K562 (cell line): ENCODE measurements at regions not wholly inside any gene's neighbourhood (a gene's known extent, or its start where the extent isn't known, plus 50 kb on each side); places are given as distances from the start of the nearest gene placed in this dataset.

Source experiments
- ATAC-seq: fragments of 200-7000 bp; cut with Tn5 transposase; 3 replicates; pipeline ENCODE4 v1.9.1; 2020; ENCODE audit warnings: moderate library complexity
- BruUV-seq: library from RNA; stranded (reverse); fragments of 400-500 nt; replicated peaks from 2 replicates; lab custom pipeline; 2021; lab: Mats Ljungman, UMichigan
- CTCF ChIA-PET: fragments of 300-600 bp; formaldehyde crosslinking; extraction: SDS; loops from one replicate; lab custom pipeline; 2021; ENCODE audit warnings: low intra/inter-chr PET ratio; lab: Yijun Ruan, JAX
- POLR2A ChIA-PET: fragments of 300-600, 350-650 bp; sonication (Branson Sonifier 250); formaldehyde crosslinking; extraction: SDS; loops from one replicate; lab custom pipeline; 2021; ENCODE audit warnings: antibody characterized with exemption, inconsistent platforms; lab: Yijun Ruan, JAX
- DNase-seq, 4 experiments: peaks; one replicate each; pipeline versions ENCODE4 v3.0.0 to v3.0.0-alpha.2; 2011 to 2018; ENCODE audit warnings: low spot score in 3 of 4, mixed read lengths in 3 of 4; ENCODE audit errors: extremely low read depth in 1 of 4
- FAIRE-seq: peaks from 2 replicates; lab custom pipeline; 2011; peaks lifted over from hg19 to GRCh38; lab: Jason Lieb, UNC
- H2AFZ ChIP-seq: 2 replicates; pipeline ENCODE4 v1.6.0; 2011; ENCODE audit warnings: low read depth, low read length, control low read depth, inconsistent platforms
- H3K27ac ChIP-seq: fragments of 200-600 bp; 3 replicates; pipeline ENCODE4 v1.8.0; 2011; ENCODE audit warnings: low read depth, mild to moderate bottlenecking, control low read depth, inconsistent platforms, low read length, moderate library complexity, mixed read lengths; ENCODE audit errors: extremely low read depth
- H3K27me3 ChIP-seq, 2 experiments: fragments of 300-600 bp in 1 of 2; 2 replicates in 1 of 2; 3 replicates in 1 of 2; pipeline versions ENCODE4 v1.6.0 to v1.8.0; 2011; ENCODE audit warnings: inconsistent platforms in 2 of 2, low read length in 2 of 2, mild to moderate bottlenecking in 1 of 2, mixed read lengths in 1 of 2, moderate library complexity in 1 of 2; ENCODE audit not compliant: control insufficient read depth in 2 of 2, insufficient read depth in 2 of 2
- H3K36me3 ChIP-seq: fragments of 300-600 bp; 3 replicates; pipeline ENCODE4 v1.8.0; 2011; ENCODE audit warnings: mild to moderate bottlenecking, low read length, inconsistent platforms; ENCODE audit not compliant: control insufficient read depth, insufficient read depth
- H3K4me1 ChIP-seq, 2 experiments: fragments of 200-600 bp in 1 of 2; replicated peaks in 1 of 2; 2 replicates in 1 of 2; 3 replicates in 1 of 2; pipeline versions ENCODE4 v1.5.1 to v1.8.0; 2011; ENCODE audit warnings: inconsistent platforms in 2 of 2, low read length in 2 of 2, mild to moderate bottlenecking in 1 of 2, mixed read lengths in 1 of 2, moderate library complexity in 1 of 2; ENCODE audit not compliant: control insufficient read depth in 2 of 2, insufficient read depth in 2 of 2
- H3K4me2 ChIP-seq: 2 replicates; pipeline ENCODE4 v1.6.1; 2011; ENCODE audit warnings: low read length, control low read depth, inconsistent platforms, mixed read lengths; ENCODE audit not compliant: insufficient read depth
- H3K4me3 ChIP-seq: fragments of 200-600 bp; sonication (generic), shearing (Covaris generic); 2 replicates; pipeline ENCODE4 v1.5.1; 2016; ENCODE audit warnings: control low read depth, inconsistent platforms
- H3K79me2 ChIP-seq: fragments of 200-600 bp; 3 replicates; pipeline ENCODE4 v1.8.0; 2011; ENCODE audit warnings: low read length, inconsistent platforms; ENCODE audit not compliant: control insufficient read depth, insufficient read depth
- H3K9ac ChIP-seq, 2 experiments: 2 replicates each; pipeline versions ENCODE4 v1.6.0 to v1.6.1; 2011; ENCODE audit warnings: low read depth in 2 of 2, low read length in 2 of 2, control low read depth in 1 of 2, inconsistent platforms in 1 of 2, mild to moderate bottlenecking in 1 of 2, mixed read lengths in 1 of 2; ENCODE audit not compliant: insufficient read depth in 1 of 2
- H3K9me1 ChIP-seq: one replicate; pipeline ENCODE4 v1.6.0; 2011; ENCODE audit warnings: inconsistent platforms, mild to moderate bottlenecking, low read length, moderate library complexity; ENCODE audit not compliant: control insufficient read depth, insufficient read depth
- H3K9me3 ChIP-seq: replicated peaks from 2 replicates; pipeline ENCODE4 v1.5.1; 2011; ENCODE audit warnings: low read depth, low read length, inconsistent platforms; ENCODE audit not compliant: control insufficient read depth, insufficient read depth
- H4K20me1 ChIP-seq: replicated peaks from 2 replicates; pipeline ENCODE4 v1.6.1; 2011; ENCODE audit warnings: low read length, inconsistent platforms, mixed read lengths; ENCODE audit not compliant: control insufficient read depth, insufficient read depth
- BCOR ChIP-seq: fragments of 450-650 bp; IDR thresholded peaks from 2 replicates; pipeline ENCODE4 v1.6.1; 2016
- CBX1 ChIP-seq: sonication (generic); IDR thresholded peaks from 2 replicates; pipeline ENCODE4 v1.6.1; 2016; ENCODE audit warnings: antibody characterized with exemption, low read depth, mild to moderate bottlenecking
- CEBPB ChIP-seq: fragments of 450-650 bp; IDR thresholded peaks from 2 replicates; pipeline ENCODE4 v1.6.1; 2016; ENCODE audit warnings: missing genetic modification characterization, missing compliant biosample characterization
- CREB3L1 ChIP-seq: fragments of 450-650 bp; IDR thresholded peaks from 2 replicates; pipeline ENCODE4 v1.6.1; 2014; ENCODE audit warnings: low read depth, mild to moderate bottlenecking, moderate library complexity, borderline replicate concordance
- CREM ChIP-seq: IDR thresholded peaks from 2 replicates; pipeline ENCODE4 v1.6.1; 2014; ENCODE audit warnings: antibody characterized with exemption, low read depth
- ETV5 ChIP-seq: sonication (generic); formaldehyde crosslinking; IDR thresholded peaks from 2 replicates; pipeline ENCODE4 v1.4.0; 2020; ENCODE audit warnings: low read depth, mild to moderate bottlenecking, missing genetic modification reagents
- LARP7 ChIP-seq: fragments of 450-650 bp; IDR thresholded peaks from 2 replicates; pipeline ENCODE4 v1.6.1; 2016
- MAFG ChIP-seq: fragments of 450-650 bp; conservative IDR thresholded peaks from 2 replicates; pipeline ENCODE4 v1.6.1; 2016; ENCODE audit warnings: missing genetic modification characterization, missing compliant biosample characterization
- MEIS2 ChIP-seq: fragments of 450-650 bp; IDR thresholded peaks from 2 replicates; pipeline ENCODE4 v1.6.1; 2014; ENCODE audit warnings: mild to moderate bottlenecking; ENCODE audit not compliant: partially characterized antibody
- MTA2 ChIP-seq: fragments of 450-650 bp; IDR thresholded peaks from 2 replicates; pipeline ENCODE4 v1.6.1; 2016; ENCODE audit warnings: low read depth
- PCBP2 ChIP-seq: fragments of 200-400 bp; formaldehyde crosslinking; IDR thresholded peaks from 2 replicates; pipeline ENCODE4 v1.6.1; 2018; ENCODE audit warnings: low read length, low read depth, mild to moderate bottlenecking, moderate library complexity; ENCODE audit not compliant: poor library complexity, severe bottlenecking
- SMARCA5 ChIP-seq: fragments of 450-650 bp; IDR thresholded peaks from 2 replicates; pipeline ENCODE4 v1.6.1; 2016
- SNRNP70 ChIP-seq: fragments of 200-400 bp; formaldehyde crosslinking; optimal IDR thresholded peaks from 2 replicates; pipeline ENCODE3; 2017; ENCODE audit warnings: low read depth, low read length
- ZNF133 ChIP-seq: fragments of 250-450 bp; sonication (Bioruptor Pico); IDR thresholded peaks from 2 replicates; pipeline ENCODE4 v1.4.0; 2020; ENCODE audit warnings: mild to moderate bottlenecking
- ZNF24 ChIP-seq: fragments of 450-650 bp; IDR thresholded peaks from 2 replicates; pipeline ENCODE4 v1.6.1; 2016
- ZNF644 ChIP-seq: fragments of 200-800 bp; sonication (Bioruptor generic); IDR thresholded peaks from 2 replicates; pipeline ENCODE4 v1.6.1; 2016; ENCODE audit warnings: low read depth, missing genetic modification characterization, missing compliant biosample characterization
- WGBS: fragments of 100-300 bp; shearing (Covaris generic); methylation state at CpG from one replicate; pipeline ENCODE4 v1.1.6; 2016; ENCODE audit warnings: low coverage, mixed read lengths; ENCODE audit not compliant: insufficient coverage; ENCODE audit errors: missing lambda C conversion rate; 5-methylcytosine and 5-hydroxymethylcytosine counted together
- in situ Hi-C: fragments of 300-500 bp; cut with MboI; formaldehyde crosslinking; loops from 4 replicates; pipeline ENCODE4 v1.15.0; 2018; ENCODE audit warnings: inconsistent platforms, mixed read lengths
- intact Hi-C: fragments of 100-400 bp; cut with micrococcal nuclease; formaldehyde crosslinking; loops from 2 replicates; pipeline ENCODE4 v1.14.2; 2022
- TF ChIP-seq, protein P1 (sequence below): sonication (generic); formaldehyde crosslinking; IDR thresholded peaks from 2 replicates; pipeline ENCODE4 v1.8.1; 2022; ENCODE audit warnings: missing genetic modification reagents
- TF ChIP-seq, protein P2 (sequence below): fragments of 250-450 bp; sonication (Bioruptor Pico); IDR thresholded peaks from 2 replicates; pipeline ENCODE4 v1.8.0; 2022; ENCODE audit warnings: moderate library complexity, mild to moderate bottlenecking, inconsistent platforms

- peaks cover 10 to 44% of the 10 kb centered on the region in 2 experiments; a peak in 3 of 5 replicates for H3K27me3 ChIP-seq
- H3K36me3 ChIP-seq, result no peaks in the 10 kb centered on the region
- H2AFZ ChIP-seq, result no peak overlapping the region
- whole genome bisulfite sequencing, result 0% methylated on average over 11 of the region's 12 CpGs
- H3K9me1 ChIP-seq, result no peaks in the 10 kb centered on the region
- H3K27ac ChIP-seq, result no peak overlapping the region
- no peaks in the 10 kb centered on the region for H3K79me2 ChIP-seq
- no peaks in the 10 kb centered on the region; the same call in 1 of the 2 replicates for H4K20me1 ChIP-seq
- no peak for ATAC-seq
- no peaks in the 10 kb centered on the region for H3K9me3 ChIP-seq
- H3K4me3 ChIP-seq, result no peak overlapping the region
- no peak for TF ChIP-seq CEBPB (tag)
- TF ChIP-seq PCBP2, result no peak
- TF ChIP-seq MTA2, result no peak
- TF ChIP-seq ZNF133 (CRISPR knock-in tag), result no peak
- TF ChIP-seq MAFG, result no peak
- TF ChIP-seq ZNF24, result no peak
- TF ChIP-seq, protein P1, sequence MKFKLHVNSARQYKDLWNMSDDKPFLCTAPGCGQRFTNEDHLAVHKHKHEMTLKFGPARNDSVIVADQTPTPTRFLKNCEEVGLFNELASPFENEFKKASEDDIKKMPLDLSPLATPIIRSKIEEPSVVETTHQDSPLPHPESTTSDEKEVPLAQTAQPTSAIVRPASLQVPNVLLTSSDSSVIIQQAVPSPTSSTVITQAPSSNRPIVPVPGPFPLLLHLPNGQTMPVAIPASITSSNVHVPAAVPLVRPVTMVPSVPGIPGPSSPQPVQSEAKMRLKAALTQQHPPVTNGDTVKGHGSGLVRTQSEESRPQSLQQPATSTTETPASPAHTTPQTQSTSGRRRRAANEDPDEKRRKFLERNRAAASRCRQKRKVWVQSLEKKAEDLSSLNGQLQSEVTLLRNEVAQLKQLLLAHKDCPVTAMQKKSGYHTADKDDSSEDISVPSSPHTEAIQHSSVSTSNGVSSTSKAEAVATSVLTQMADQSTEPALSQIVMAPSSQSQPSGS (CRISPR knock-in tag), result no peak
- no peak for TF ChIP-seq MEIS2
- no peak for TF ChIP-seq ZNF644 (tag)
- TF ChIP-seq SMARCA5, result no peak
- TF ChIP-seq SNRNP70, result no peak
- TF ChIP-seq, protein P2, sequence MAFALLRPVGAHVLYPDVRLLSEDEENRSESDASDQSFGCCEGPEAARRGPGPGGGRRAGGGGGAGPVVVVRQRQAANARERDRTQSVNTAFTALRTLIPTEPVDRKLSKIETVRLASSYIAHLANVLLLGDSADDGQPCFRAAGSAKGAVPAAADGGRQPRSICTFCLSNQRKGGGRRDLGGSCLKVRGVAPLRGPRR (CRISPR knock-in tag), result no peak
- TF ChIP-seq ETV5, result no peak
- no peak for TF ChIP-seq CBX1
- TF ChIP-seq LARP7, result no peak
- TF ChIP-seq BCOR, result no peak
- TF ChIP-seq CREM, result no peak
- no peak for TF ChIP-seq CREB3L1
- H3K4me1 ChIP-seq, result no peaks in the 10 kb centered on the region
- ChIA-PET CTCF (no interaction called here), POLR2A (interaction anchor here (0.7 to 1.6 kb wide), 2 partner anchors 12 to 23 kb away, joined by 3 read pairs; no protein-coding TSS in a partner anchor)
- H3K4me2 ChIP-seq, result no peak overlapping the region
- DNase-seq, result no peak
- in situ Hi-C loops (no loop called here), intact Hi-C loops (no loop called here)
- FAIRE-seq, result no peak
- H3K9ac ChIP-seq, result no peak overlapping the region
- no TSS peak for BruUV-seq
These were observed 184.0 kb downstream of the PTPN20 start for GRCh38 chr10:47095211-47095610.
